ENCODE measurements at regions not wholly inside any gene's neighbourhood (a gene's known extent, or its start where the extent isn't known, plus 50 kb on each side); places are given as distances from the start of the nearest gene placed in this dataset.

DNA sequence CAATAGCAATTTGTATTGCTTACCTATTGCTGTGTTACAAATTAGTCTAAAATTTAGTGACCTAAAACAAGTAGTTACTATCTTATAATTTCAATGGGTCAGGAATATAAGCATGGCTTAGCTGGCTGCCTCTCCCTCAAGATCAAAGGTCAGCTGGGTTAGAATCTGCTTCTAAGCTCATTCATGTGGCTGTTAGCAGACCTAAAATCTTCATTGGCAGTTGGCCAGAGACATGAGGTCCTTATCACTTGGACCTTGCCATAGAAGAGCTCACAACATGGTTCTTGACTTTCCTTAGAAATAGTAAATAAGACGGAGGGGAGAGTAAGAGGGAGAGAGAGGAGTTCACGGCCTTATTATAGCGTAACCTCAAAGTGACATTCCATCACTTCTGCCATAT is 468.0 kb downstream of the HTR7 start:
- CTCF ChIA-PET: no interaction called here
- no peak for ATAC-seq
- H3K27me3 ChIP-seq (ENCODE audit: control insufficient read depth, insufficient read depth, low read length): no peaks in the 10 kb centered on the region
- POLR2A ChIA-PET: no interaction called here
- DNase-seq (ENCODE audit: low read depth, low spot score): no peak
- H3K4me3 ChIP-seq (ENCODE audit: low read depth in 2 of 2, low read length in 2 of 2): no peak overlapping the region
- no TSS peak for BruUV-seq (replicated peaks)
- intact Hi-C loops (cut with micrococcal nuclease; ENCODE audit: unreplicated experiment): no loop called here
- in situ Hi-C loops (cut with HindIII; ENCODE audit: low pct_unique_long_range_greater_than_20kb, low sequenced_read_pairs): no loop called here
- H3K27ac ChIP-seq (ENCODE audit: low read length): no peak overlapping the region
- no peaks in the 10 kb centered on the region for H3K4me1 ChIP-seq (ENCODE audit: control insufficient read depth, insufficient read depth, low read length)
- H3K9me3 ChIP-seq (ENCODE audit: control insufficient read depth, insufficient read depth, low read depth, low read length): no peaks in the 10 kb centered on the region
- no peaks in the 10 kb centered on the region for H3K36me3 ChIP-seq (ENCODE audit: control insufficient read depth, insufficient read depth, low read length)
- TF ChIP-seq SIN3A (IDR thresholded peaks at IDR 0.05; ENCODE audit: borderline replicate concordance, insufficient read depth, low read depth, low read length): no peak
- TF ChIP-seq POLR2AphosphoS5 (IDR thresholded peaks at IDR 0.05; ENCODE audit: low read depth, low read length): no peak
- TF ChIP-seq TCF7L2 (IDR thresholded peaks at IDR 0.05; ENCODE audit: low read depth, low read length): no peak
- TF ChIP-seq, protein P1, sequence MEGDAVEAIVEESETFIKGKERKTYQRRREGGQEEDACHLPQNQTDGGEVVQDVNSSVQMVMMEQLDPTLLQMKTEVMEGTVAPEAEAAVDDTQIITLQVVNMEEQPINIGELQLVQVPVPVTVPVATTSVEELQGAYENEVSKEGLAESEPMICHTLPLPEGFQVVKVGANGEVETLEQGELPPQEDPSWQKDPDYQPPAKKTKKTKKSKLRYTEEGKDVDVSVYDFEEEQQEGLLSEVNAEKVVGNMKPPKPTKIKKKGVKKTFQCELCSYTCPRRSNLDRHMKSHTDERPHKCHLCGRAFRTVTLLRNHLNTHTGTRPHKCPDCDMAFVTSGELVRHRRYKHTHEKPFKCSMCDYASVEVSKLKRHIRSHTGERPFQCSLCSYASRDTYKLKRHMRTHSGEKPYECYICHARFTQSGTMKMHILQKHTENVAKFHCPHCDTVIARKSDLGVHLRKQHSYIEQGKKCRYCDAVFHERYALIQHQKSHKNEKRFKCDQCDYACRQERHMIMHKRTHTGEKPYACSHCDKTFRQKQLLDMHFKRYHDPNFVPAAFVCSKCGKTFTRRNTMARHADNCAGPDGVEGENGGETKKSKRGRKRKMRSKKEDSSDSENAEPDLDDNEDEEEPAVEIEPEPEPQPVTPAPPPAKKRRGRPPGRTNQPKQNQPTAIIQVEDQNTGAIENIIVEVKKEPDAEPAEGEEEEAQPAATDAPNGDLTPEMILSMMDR (IDR thresholded peaks at IDR 0.05): no peak
- TF ChIP-seq, protein P2, sequence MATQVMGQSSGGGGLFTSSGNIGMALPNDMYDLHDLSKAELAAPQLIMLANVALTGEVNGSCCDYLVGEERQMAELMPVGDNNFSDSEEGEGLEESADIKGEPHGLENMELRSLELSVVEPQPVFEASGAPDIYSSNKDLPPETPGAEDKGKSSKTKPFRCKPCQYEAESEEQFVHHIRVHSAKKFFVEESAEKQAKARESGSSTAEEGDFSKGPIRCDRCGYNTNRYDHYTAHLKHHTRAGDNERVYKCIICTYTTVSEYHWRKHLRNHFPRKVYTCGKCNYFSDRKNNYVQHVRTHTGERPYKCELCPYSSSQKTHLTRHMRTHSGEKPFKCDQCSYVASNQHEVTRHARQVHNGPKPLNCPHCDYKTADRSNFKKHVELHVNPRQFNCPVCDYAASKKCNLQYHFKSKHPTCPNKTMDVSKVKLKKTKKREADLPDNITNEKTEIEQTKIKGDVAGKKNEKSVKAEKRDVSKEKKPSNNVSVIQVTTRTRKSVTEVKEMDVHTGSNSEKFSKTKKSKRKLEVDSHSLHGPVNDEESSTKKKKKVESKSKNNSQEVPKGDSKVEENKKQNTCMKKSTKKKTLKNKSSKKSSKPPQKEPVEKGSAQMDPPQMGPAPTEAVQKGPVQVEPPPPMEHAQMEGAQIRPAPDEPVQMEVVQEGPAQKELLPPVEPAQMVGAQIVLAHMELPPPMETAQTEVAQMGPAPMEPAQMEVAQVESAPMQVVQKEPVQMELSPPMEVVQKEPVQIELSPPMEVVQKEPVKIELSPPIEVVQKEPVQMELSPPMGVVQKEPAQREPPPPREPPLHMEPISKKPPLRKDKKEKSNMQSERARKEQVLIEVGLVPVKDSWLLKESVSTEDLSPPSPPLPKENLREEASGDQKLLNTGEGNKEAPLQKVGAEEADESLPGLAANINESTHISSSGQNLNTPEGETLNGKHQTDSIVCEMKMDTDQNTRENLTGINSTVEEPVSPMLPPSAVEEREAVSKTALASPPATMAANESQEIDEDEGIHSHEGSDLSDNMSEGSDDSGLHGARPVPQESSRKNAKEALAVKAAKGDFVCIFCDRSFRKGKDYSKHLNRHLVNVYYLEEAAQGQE (IDR thresholded peaks at IDR 0.05; ENCODE audit: insufficient read depth in 1 of 2, low read depth in 2 of 2, low read length in 1 of 2): no peak

DNA sequence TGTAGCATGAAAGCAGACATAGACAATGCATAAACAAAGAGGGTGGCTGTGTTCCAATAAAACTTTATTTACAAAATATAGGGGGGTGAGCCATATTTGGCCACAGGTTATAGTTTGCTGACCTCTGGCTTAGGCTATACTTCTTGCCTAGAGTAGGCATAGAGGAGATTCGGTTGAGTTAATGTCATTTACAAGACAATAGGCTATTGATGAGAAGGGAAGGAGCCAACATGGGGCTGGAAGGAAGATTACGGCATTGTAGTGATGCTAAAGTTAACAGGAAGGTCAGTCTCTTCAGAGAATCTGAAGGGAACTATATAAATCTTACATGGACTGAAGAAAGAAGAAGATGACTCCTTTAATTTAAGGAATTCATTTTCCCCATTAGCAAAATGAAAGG is 463.5 kb downstream of the HTR7 start:
- Histone ChIP-seq H3K27ac (ENCODE audit: low read length) (no peak overlapping the region), H3K27me3 (ENCODE audit: control insufficient read depth, insufficient read depth, low read length) (no peaks in the 10 kb centered on the region), H3K4me3 (ENCODE audit: low read depth in 2 of 2, low read length in 2 of 2) (no peak overlapping the region), H3K9me3 (ENCODE audit: control insufficient read depth, insufficient read depth, low read depth, low read length) (no peaks in the 10 kb centered on the region), H3K36me3 (ENCODE audit: control insufficient read depth, insufficient read depth, low read length) (no peaks in the 10 kb centered on the region), H3K4me1 (ENCODE audit: control insufficient read depth, insufficient read depth, low read length) (no peaks in the 10 kb centered on the region)
- ChIA-PET CTCF (no interaction called here), POLR2A (no interaction called here)
- ATAC-seq (no peak), DNase-seq (ENCODE audit: low read depth, low spot score) (no peak)
- TF ChIP-seq TCF7L2 (IDR thresholded peaks at IDR 0.05; ENCODE audit: low read depth, low read length) (no peak), POLR2AphosphoS5 (IDR thresholded peaks at IDR 0.05; ENCODE audit: low read depth, low read length) (no peak), SIN3A (IDR thresholded peaks at IDR 0.05; ENCODE audit: borderline replicate concordance, insufficient read depth, low read depth, low read length) (no peak)
- TF ChIP-seq, protein P2 (IDR thresholded peaks at IDR 0.05; ENCODE audit: insufficient read depth in 1 of 2, low read depth in 2 of 2, low read length in 1 of 2): no peak
- TF ChIP-seq, protein P1 (IDR thresholded peaks at IDR 0.05): no peak
- BruUV-seq (replicated peaks): no TSS peak
- in situ Hi-C loops (cut with HindIII; ENCODE audit: low pct_unique_long_range_greater_than_20kb, low sequenced_read_pairs): no loop called here
- intact Hi-C loops (cut with micrococcal nuclease; ENCODE audit: unreplicated experiment): no loop called here

All from Panc1 (cell line).